ENCODE measurements at regions not wholly inside any gene's neighbourhood (a gene's known extent, or its start where the extent isn't known, plus 50 kb on each side); places are given as distances from the start of the nearest gene placed in this dataset.

GRCh38 chr20:23242556-23243180 lies 107.9 kb upstream of the NXT1 start:
- TF ChIP-seq CTCF (IDR thresholded peaks at IDR 0.05; ENCODE audit: poor library complexity, severe bottlenecking) = no peak
- DNase-seq (ENCODE audit: low spot score) = no peak
- Histone ChIP-seq H3K4me1 (ENCODE audit: insufficient read depth, poor library complexity, severe bottlenecking) (no peaks in the 10 kb centered on the region), H3K9me3 (ENCODE audit: severe bottlenecking) (no peaks in the 10 kb centered on the region), H3K27ac (ENCODE audit: poor library complexity, severe bottlenecking) (no peak overlapping the region), H3K4me3 (ENCODE audit: severe bottlenecking) (no peak overlapping the region), H3K36me3 (ENCODE audit: low read depth) (no peaks in the 10 kb centered on the region), H3K27me3 (ENCODE audit: insufficient read depth, poor library complexity, severe bottlenecking) (no peaks in the 10 kb centered on the region)
- ATAC-seq (ENCODE audit: low read depth) = no peak

- Histone ChIP-seq H3K4me3 (ENCODE audit: severe bottlenecking) (no peak overlapping the region), H3K9me3 (ENCODE audit: severe bottlenecking) (no peaks in the 10 kb centered on the region), H3K4me1 (ENCODE audit: insufficient read depth, poor library complexity, severe bottlenecking) (no peaks in the 10 kb centered on the region), H3K27me3 (ENCODE audit: insufficient read depth, poor library complexity, severe bottlenecking) (no peaks in the 10 kb centered on the region), H3K27ac (ENCODE audit: poor library complexity, severe bottlenecking) (no peak overlapping the region), H3K36me3 (ENCODE audit: low read depth) (no peaks in the 10 kb centered on the region)
- TF ChIP-seq CTCF (IDR thresholded peaks at IDR 0.05; ENCODE audit: poor library complexity, severe bottlenecking) = no peak
- ATAC-seq (ENCODE audit: low read depth) (no peak), DNase-seq (ENCODE audit: low spot score) (no peak)
These were observed 108.5 kb upstream of the NXT1 start for GRCh38 chr20:23242104-23242503.

- TF ChIP-seq CTCF (IDR thresholded peaks at IDR 0.05; ENCODE audit: poor library complexity, severe bottlenecking) = no peak
- Histone ChIP-seq H3K9me3 (ENCODE audit: severe bottlenecking) (no peaks in the 10 kb centered on the region), H3K4me3 (ENCODE audit: severe bottlenecking) (no peak overlapping the region), H3K27me3 (ENCODE audit: insufficient read depth, poor library complexity, severe bottlenecking) (no peaks in the 10 kb centered on the region), H3K4me1 (ENCODE audit: insufficient read depth, poor library complexity, severe bottlenecking) (no peaks in the 10 kb centered on the region), H3K27ac (ENCODE audit: poor library complexity, severe bottlenecking) (no peak overlapping the region), H3K36me3 (ENCODE audit: low read depth) (no peaks in the 10 kb centered on the region)
- no peak for ATAC-seq (ENCODE audit: low read depth)
- no peak for DNase-seq (ENCODE audit: low spot score)
These were observed 109.2 kb upstream of the NXT1 start for GRCh38 chr20:23241416-23241815.

GRCh38 chr20:23240519-23240918 lies 110.1 kb upstream of the NXT1 start:
- H3K36me3 ChIP-seq (ENCODE audit: low read depth) = no peaks in the 10 kb centered on the region
- no peak for TF ChIP-seq CTCF (IDR thresholded peaks at IDR 0.05; ENCODE audit: poor library complexity, severe bottlenecking)
- H3K4me1 ChIP-seq (ENCODE audit: insufficient read depth, poor library complexity, severe bottlenecking) = no peaks in the 10 kb centered on the region
- no peak for ATAC-seq (ENCODE audit: low read depth)
- DNase-seq (ENCODE audit: low spot score) = no peak
- H3K27ac ChIP-seq (ENCODE audit: poor library complexity, severe bottlenecking) = no peak overlapping the region
- no peaks in the 10 kb centered on the region for H3K9me3 ChIP-seq (ENCODE audit: severe bottlenecking)
- H3K4me3 ChIP-seq (ENCODE audit: severe bottlenecking) = no peak overlapping the region
- H3K27me3 ChIP-seq (ENCODE audit: insufficient read depth, poor library complexity, severe bottlenecking) = no peaks in the 10 kb centered on the region

GRCh38 chr20:23237201-23237600 lies 113.4 kb upstream of the NXT1 start:
- no peaks in the 10 kb centered on the region for H3K4me1 ChIP-seq (ENCODE audit: insufficient read depth, poor library complexity, severe bottlenecking)
- H3K27me3 ChIP-seq (ENCODE audit: insufficient read depth, poor library complexity, severe bottlenecking) = no peaks in the 10 kb centered on the region
- no peaks in the 10 kb centered on the region for H3K36me3 ChIP-seq (ENCODE audit: low read depth)
- TF ChIP-seq CTCF (IDR thresholded peaks at IDR 0.05; ENCODE audit: poor library complexity, severe bottlenecking) = no peak
- H3K27ac ChIP-seq (ENCODE audit: poor library complexity, severe bottlenecking) = no peak overlapping the region
- H3K9me3 ChIP-seq (ENCODE audit: severe bottlenecking) = no peaks in the 10 kb centered on the region
- DNase-seq (ENCODE audit: low spot score) (no peak), ATAC-seq (ENCODE audit: low read depth) (no peak)
- H3K4me3 ChIP-seq (ENCODE audit: severe bottlenecking) = no peak overlapping the region

Measured in RWPE2 (cell line).